SK-N-SH (cell line): ENCODE measurements at regions not wholly inside any gene's neighbourhood (a gene's known extent, or its start where the extent isn't known, plus 50 kb on each side); places are given as distances from the start of the nearest gene placed in this dataset.

Experiments
- CTCF ChIA-PET: fragments of 300-600, 350-600 bp; formaldehyde crosslinking; extraction: SDS; loops from one replicate; lab custom pipeline; 2021; lab: Yijun Ruan, JAX
- POLR2A ChIA-PET: fragments of 350-600 bp; sonication (Branson Sonifier 250); formaldehyde crosslinking; extraction: SDS; loops from one replicate; lab custom pipeline; 2020; ENCODE audit warnings: antibody characterized with exemption, inconsistent platforms; lab: Yijun Ruan, JAX
- DNase-seq: peaks from one replicate; pipeline ENCODE4 v3.0.0; 2012
- H2AFZ ChIP-seq: fragments of 200-600 bp; sonication (generic); 2 replicates; pipeline ENCODE4 v1.8.1; 2016; ENCODE audit warnings: antibody characterized with exemption, mild to moderate bottlenecking, low read depth
- H3F3A ChIP-seq: fragments of 200-600 bp; sonication (generic); replicated peaks from 2 replicates; pipeline ENCODE3; 2016; ENCODE audit warnings: antibody characterized with exemption, mild to moderate bottlenecking; ENCODE audit not compliant: insufficient read depth
- H3K27ac ChIP-seq, 2 experiments: fragments of 200-500 bp in 1 of 2; fragments of 200-600 bp in 1 of 2; sonication (Bioruptor generic) in 1 of 2; sonication (generic), shearing (Covaris generic) in 1 of 2; 2 replicates each; pipeline versions ENCODE4 v1.5.1 to v1.6.1; 2014 to 2016; ENCODE audit warnings: low read depth in 2 of 2, inconsistent platforms in 1 of 2, low read length in 1 of 2, mild to moderate bottlenecking in 1 of 2, mixed read lengths in 1 of 2
- H3K27me3 ChIP-seq: fragments of 200-600 bp; sonication (generic), shearing (Covaris generic); 2 replicates; pipeline ENCODE4 v1.6.1; 2016; ENCODE audit warnings: mixed run types; ENCODE audit not compliant: insufficient read depth
- H3K36me3 ChIP-seq, 2 experiments: fragments of 200-500 bp in 1 of 2; fragments of 200-600 bp in 1 of 2; sonication (Bioruptor generic) in 1 of 2; sonication (generic) in 1 of 2; replicated peaks in 1 of 2; 2 replicates each; pipeline versions ENCODE3 to v1.5.1; 2014 to 2016; ENCODE audit warnings: low read length in 1 of 2, mild to moderate bottlenecking in 1 of 2; ENCODE audit not compliant: insufficient read depth in 2 of 2, control insufficient read depth in 1 of 2
- H3K4me1 ChIP-seq, 2 experiments: fragments of 200-500 bp in 1 of 2; fragments of 200-600 bp in 1 of 2; sonication (Bioruptor generic) in 1 of 2; sonication (generic), shearing (Covaris generic) in 1 of 2; 2 replicates each; pipeline versions ENCODE4 v1.5.1 to v1.6.1; 2014 to 2016; ENCODE audit warnings: low read depth in 1 of 2, low read length in 1 of 2, mixed run types in 1 of 2; ENCODE audit not compliant: insufficient read depth in 2 of 2, control insufficient read depth in 1 of 2
- H3K4me2 ChIP-seq: fragments of 200-600 bp; sonication (generic), shearing (Covaris generic); 2 replicates; pipeline ENCODE4 v1.6.1; 2017; ENCODE audit warnings: mixed run types
- H3K4me3 ChIP-seq, 2 experiments: fragments of 200-500 bp in 1 of 2; fragments of 200-600 bp in 1 of 2; sonication (Bioruptor generic) in 1 of 2; sonication (generic), shearing (Covaris generic) in 1 of 2; 2 replicates each; pipeline versions ENCODE4 v1.5.1 to v1.8.1; 2014 to 2016; ENCODE audit warnings: low read depth in 2 of 2, inconsistent platforms in 1 of 2, low read length in 1 of 2, mild to moderate bottlenecking in 1 of 2, mixed read lengths in 1 of 2, moderate library complexity in 1 of 2
- H3K79me2 ChIP-seq: fragments of 200-600 bp; sonication (generic); 2 replicates; pipeline ENCODE4 v1.8.1; 2017; ENCODE audit warnings: mild to moderate bottlenecking; ENCODE audit not compliant: insufficient read depth
- H3K9ac ChIP-seq: fragments of 200-600 bp; sonication (generic); 2 replicates; pipeline ENCODE4 v1.6.1; 2017; ENCODE audit warnings: mixed run types
- H3K9me2 ChIP-seq: fragments of 200-600 bp; sonication (generic); 2 replicates; pipeline ENCODE4 v1.6.1; 2017; ENCODE audit warnings: mixed run types
- H3K9me3 ChIP-seq: fragments of 200-600 bp; sonication (generic); 2 replicates; pipeline ENCODE4 v1.6.1; 2017; ENCODE audit warnings: mixed run types, mild to moderate bottlenecking, moderate library complexity
- H4K20me1 ChIP-seq: fragments of 200-600 bp; sonication (generic); 2 replicates; pipeline ENCODE4 v1.6.1; 2017; ENCODE audit warnings: mild to moderate bottlenecking, mixed run types; ENCODE audit not compliant: insufficient read depth
- EP300 ChIP-seq, 2 experiments: IDR thresholded peaks; 2 replicates each; pipeline versions ENCODE4 v1.4.0 to v1.6.1; 2012; ENCODE audit warnings: borderline replicate concordance in 1 of 2, low read depth in 1 of 2, low read length in 1 of 2
- JUND ChIP-seq: IDR thresholded peaks from 2 replicates; pipeline ENCODE4 v1.4.0; 2012
- MXI1 ChIP-seq: IDR thresholded peaks from 2 replicates; pipeline ENCODE4 v1.6.1; 2012; ENCODE audit warnings: mild to moderate bottlenecking, low read depth, low read length, improper control_type of control experiment
- NFIC ChIP-seq: IDR thresholded peaks from 2 replicates; pipeline ENCODE4 v1.4.0; 2012; ENCODE audit warnings: borderline replicate concordance
- POLR2AphosphoS5 ChIP-seq: IDR thresholded peaks from 2 replicates; pipeline ENCODE4 v1.6.1; 2012; ENCODE audit warnings: low read depth, low read length
- RAD21 ChIP-seq: IDR thresholded peaks from 2 replicates; pipeline ENCODE4 v1.6.1; 2012; ENCODE audit warnings: mild to moderate bottlenecking, low read length
- SMC3 ChIP-seq: IDR thresholded peaks from 2 replicates; pipeline ENCODE4 v1.6.1; 2012; ENCODE audit warnings: low read depth, low read length, improper control_type of control experiment
- TCF12 ChIP-seq: IDR thresholded peaks from 2 replicates; pipeline ENCODE4 v1.4.0; 2012
- TEAD4 ChIP-seq: IDR thresholded peaks from 2 replicates; pipeline ENCODE4 v1.4.0; 2012; ENCODE audit warnings: mild to moderate bottlenecking, borderline replicate concordance; ENCODE audit not compliant: insufficient read depth
- YY1 ChIP-seq: IDR thresholded peaks from 2 replicates; pipeline ENCODE4 v1.4.0; 2012; ENCODE audit warnings: low read depth, mild to moderate bottlenecking
- WGBS: methylation state at CpG from one replicate; pipeline ENCODE4 v1.1.6; 2017; ENCODE audit warnings: low lambda C conversion rate; 5-methylcytosine and 5-hydroxymethylcytosine counted together
- TF ChIP-seq, protein P1 (sequence below): fragments of 200-600 bp; sonication (generic); IDR thresholded peaks from 2 replicates; pipeline ENCODE4 v1.6.1; 2017; ENCODE audit warnings: antibody characterized with exemption, mild to moderate bottlenecking, moderate library complexity
- TF ChIP-seq, protein P2 (sequence below): IDR thresholded peaks from 2 replicates; pipeline ENCODE4 v1.4.0; 2012; ENCODE audit warnings: low read depth
- TF ChIP-seq, protein P3 (sequence below): fragments of 150-350 bp; IDR thresholded peaks from 2 replicates; pipeline ENCODE4 v1.6.1; 2016; ENCODE audit warnings: mild to moderate bottlenecking, low read depth, low read length
- TF ChIP-seq, protein P4 (sequence below): fragments of 150-350 bp; IDR thresholded peaks from 2 replicates; pipeline ENCODE4 v1.6.1; 2017; ENCODE audit warnings: antibody characterized with exemption, low read length, low read depth, borderline replicate concordance
- TF ChIP-seq, protein P5 (sequence below): IDR thresholded peaks from 2 replicates; pipeline ENCODE4; 2012

DNA sequence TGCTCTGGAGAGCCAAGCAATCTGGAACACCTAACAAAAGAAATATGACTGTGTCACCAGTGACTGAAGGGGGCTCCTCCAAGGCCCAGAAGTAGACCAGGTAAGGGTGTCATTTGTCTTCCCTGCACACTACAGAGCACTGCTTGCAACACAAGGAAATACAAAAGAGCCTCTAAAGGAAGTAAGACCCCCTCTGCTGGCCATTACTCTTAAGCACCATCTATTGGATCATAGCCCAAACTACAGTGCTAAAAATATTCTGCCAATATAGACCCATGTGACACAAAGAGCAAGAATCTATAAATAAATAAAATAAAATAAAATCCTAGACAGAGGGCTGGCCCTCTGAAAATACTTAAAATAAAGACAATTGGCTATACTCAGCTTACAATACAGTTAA, 528.7 kb downstream of the TMA16 start:
- ChIA-PET CTCF (interaction anchor here (0.6 to 1.5 kb wide), 3 partner anchors 9 to 470 kb away, joined by 3 to 4 read pairs (median 4); no protein-coding TSS in a partner anchor), POLR2A (no interaction called here)
- H3K27me3 ChIP-seq: no peaks in the 10 kb centered on the region
- H3K9ac ChIP-seq: no peak overlapping the region
- H3K9me2 ChIP-seq: no peaks in the 10 kb centered on the region
- no peaks in the 10 kb centered on the region for H3F3A ChIP-seq
- no peak for DNase-seq
- no peak overlapping the region for H2AFZ ChIP-seq
- no peak overlapping the region for H3K27ac ChIP-seq
- no peaks in the 10 kb centered on the region for H3K4me1 ChIP-seq
- H4K20me1 ChIP-seq: no peaks in the 10 kb centered on the region
- no peaks in the 10 kb centered on the region for H3K36me3 ChIP-seq
- no peaks in the 10 kb centered on the region for H3K79me2 ChIP-seq
- no peaks in the 10 kb centered on the region for H3K9me3 ChIP-seq
- H3K4me3 ChIP-seq: no peak overlapping the region
- H3K4me2 ChIP-seq: no peak overlapping the region
- TF ChIP-seq, protein P1, sequence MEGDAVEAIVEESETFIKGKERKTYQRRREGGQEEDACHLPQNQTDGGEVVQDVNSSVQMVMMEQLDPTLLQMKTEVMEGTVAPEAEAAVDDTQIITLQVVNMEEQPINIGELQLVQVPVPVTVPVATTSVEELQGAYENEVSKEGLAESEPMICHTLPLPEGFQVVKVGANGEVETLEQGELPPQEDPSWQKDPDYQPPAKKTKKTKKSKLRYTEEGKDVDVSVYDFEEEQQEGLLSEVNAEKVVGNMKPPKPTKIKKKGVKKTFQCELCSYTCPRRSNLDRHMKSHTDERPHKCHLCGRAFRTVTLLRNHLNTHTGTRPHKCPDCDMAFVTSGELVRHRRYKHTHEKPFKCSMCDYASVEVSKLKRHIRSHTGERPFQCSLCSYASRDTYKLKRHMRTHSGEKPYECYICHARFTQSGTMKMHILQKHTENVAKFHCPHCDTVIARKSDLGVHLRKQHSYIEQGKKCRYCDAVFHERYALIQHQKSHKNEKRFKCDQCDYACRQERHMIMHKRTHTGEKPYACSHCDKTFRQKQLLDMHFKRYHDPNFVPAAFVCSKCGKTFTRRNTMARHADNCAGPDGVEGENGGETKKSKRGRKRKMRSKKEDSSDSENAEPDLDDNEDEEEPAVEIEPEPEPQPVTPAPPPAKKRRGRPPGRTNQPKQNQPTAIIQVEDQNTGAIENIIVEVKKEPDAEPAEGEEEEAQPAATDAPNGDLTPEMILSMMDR: 0 out of 2 replicates have a peak, but pooled peaks have one; percentile 21
- TF ChIP-seq RAD21: no peak

DNA sequence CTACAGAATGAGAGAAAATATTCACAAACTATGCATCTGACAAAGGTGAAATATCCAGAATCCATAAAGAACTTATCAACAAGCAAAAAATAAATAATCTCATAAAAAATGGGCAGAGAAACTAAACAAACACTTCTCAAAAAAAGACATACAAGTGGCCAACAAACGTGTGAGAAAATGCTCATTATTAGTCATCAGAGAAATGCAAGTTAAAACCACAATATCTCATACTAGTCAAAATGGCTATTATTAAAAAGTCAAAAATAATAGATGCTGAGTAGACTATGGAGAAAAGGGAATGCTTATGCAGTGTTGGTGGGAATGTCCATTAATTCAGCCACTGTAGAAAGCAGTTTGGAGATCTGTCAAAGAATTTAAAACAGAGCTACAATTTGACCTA, 533.3 kb downstream of the TMA16 start:
- H3K9me3 ChIP-seq: no peaks in the 10 kb centered on the region
- H3K4me1 ChIP-seq: no peaks in the 10 kb centered on the region
- no peaks in the 10 kb centered on the region for H3K79me2 ChIP-seq
- no peak overlapping the region for H3K4me3 ChIP-seq
- no peak overlapping the region for H3K4me2 ChIP-seq
- H3F3A ChIP-seq: no peaks in the 10 kb centered on the region
- no peaks in the 10 kb centered on the region for H3K9me2 ChIP-seq
- H3K9ac ChIP-seq: no peak overlapping the region
- H3K36me3 ChIP-seq: no peaks in the 10 kb centered on the region
- ChIA-PET CTCF (no interaction called here), POLR2A (no interaction called here)
- no peak overlapping the region for H2AFZ ChIP-seq
- DNase-seq: no peak
- no peak overlapping the region for H3K27ac ChIP-seq
- TF ChIP-seq TEAD4: no peak
- TF ChIP-seq, protein P2, sequence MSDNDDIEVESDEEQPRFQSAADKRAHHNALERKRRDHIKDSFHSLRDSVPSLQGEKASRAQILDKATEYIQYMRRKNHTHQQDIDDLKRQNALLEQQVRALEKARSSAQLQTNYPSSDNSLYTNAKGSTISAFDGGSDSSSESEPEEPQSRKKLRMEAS: no peak
- no peak for TF ChIP-seq YY1
- TF ChIP-seq NFIC: no peak
- TF ChIP-seq TCF12: no peak
- TF ChIP-seq, protein P3, sequence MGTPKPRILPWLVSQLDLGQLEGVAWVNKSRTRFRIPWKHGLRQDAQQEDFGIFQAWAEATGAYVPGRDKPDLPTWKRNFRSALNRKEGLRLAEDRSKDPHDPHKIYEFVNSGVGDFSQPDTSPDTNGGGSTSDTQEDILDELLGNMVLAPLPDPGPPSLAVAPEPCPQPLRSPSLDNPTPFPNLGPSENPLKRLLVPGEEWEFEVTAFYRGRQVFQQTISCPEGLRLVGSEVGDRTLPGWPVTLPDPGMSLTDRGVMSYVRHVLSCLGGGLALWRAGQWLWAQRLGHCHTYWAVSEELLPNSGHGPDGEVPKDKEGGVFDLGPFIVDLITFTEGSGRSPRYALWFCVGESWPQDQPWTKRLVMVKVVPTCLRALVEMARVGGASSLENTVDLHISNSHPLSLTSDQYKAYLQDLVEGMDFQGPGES: no peak
- no peak for TF ChIP-seq POLR2AphosphoS5
- no peak for TF ChIP-seq JUND
- no peak for TF ChIP-seq MXI1
- TF ChIP-seq, protein P4, sequence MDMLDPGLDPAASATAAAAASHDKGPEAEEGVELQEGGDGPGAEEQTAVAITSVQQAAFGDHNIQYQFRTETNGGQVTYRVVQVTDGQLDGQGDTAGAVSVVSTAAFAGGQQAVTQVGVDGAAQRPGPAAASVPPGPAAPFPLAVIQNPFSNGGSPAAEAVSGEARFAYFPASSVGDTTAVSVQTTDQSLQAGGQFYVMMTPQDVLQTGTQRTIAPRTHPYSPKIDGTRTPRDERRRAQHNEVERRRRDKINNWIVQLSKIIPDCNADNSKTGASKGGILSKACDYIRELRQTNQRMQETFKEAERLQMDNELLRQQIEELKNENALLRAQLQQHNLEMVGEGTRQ: no peak
- TF ChIP-seq, protein P5, sequence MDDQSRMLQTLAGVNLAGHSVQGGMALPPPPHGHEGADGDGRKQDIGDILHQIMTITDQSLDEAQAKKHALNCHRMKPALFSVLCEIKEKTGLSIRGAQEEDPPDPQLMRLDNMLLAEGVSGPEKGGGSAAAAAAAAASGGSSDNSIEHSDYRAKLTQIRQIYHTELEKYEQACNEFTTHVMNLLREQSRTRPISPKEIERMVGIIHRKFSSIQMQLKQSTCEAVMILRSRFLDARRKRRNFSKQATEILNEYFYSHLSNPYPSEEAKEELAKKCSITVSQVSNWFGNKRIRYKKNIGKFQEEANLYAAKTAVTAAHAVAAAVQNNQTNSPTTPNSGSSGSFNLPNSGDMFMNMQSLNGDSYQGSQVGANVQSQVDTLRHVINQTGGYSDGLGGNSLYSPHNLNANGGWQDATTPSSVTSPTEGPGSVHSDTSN: no peak
- TF ChIP-seq SMC3: no peak
- TF ChIP-seq EP300 (IDR thresholded peaks at IDR 0.05; ENCODE audit: borderline replicate concordance in 1 of 2, low read depth in 1 of 2, low read length in 1 of 2): no peak
- H3K27me3 ChIP-seq: no peaks in the 10 kb centered on the region
- H4K20me1 ChIP-seq: no peaks in the 10 kb centered on the region
- 4% methylated on average over 1 of the region's 1 CpG for WGBS
